GM15510 (cell line): ENCODE measurements at regions not wholly inside any gene's neighbourhood (a gene's known extent, or its start where the extent isn't known, plus 50 kb on each side); places are given as distances from the start of the nearest gene placed in this dataset.

Experiments used
- POLR2A ChIP-seq: IDR thresholded peaks from 3 replicates; pipeline ENCODE4 v1.6.1; 2011; ENCODE audit warnings: borderline replicate concordance; ENCODE audit not compliant: insufficient read length; ENCODE audit errors: extremely low read depth

- no peak for TF ChIP-seq POLR2A
Measured at GRCh38 chr9:129280236-129280622, 102.2 kb upstream of the IER5L start.

- no peak for TF ChIP-seq POLR2A
Measured at GRCh38 chr9:129278391-129279237, 100.6 kb upstream of the IER5L start.

- no peak for TF ChIP-seq POLR2A
Measured at GRCh38 chr9:129276486-129277230, 98.6 kb upstream of the IER5L start.

GRCh38 chr9:129275626-129276247 is 97.7 kb upstream of the IER5L start:
- no peak for TF ChIP-seq POLR2A

- no peak for TF ChIP-seq POLR2A
Measured at GRCh38 chr9:129273941-129274684, 96.1 kb upstream of the IER5L start.

GRCh38 chr9:129273136-129273895 is 95.3 kb upstream of the IER5L start:
- TF ChIP-seq POLR2A = no peak

- no peak for TF ChIP-seq POLR2A
Measured at GRCh38 chr9:129272348-129273025, 94.4 kb upstream of the IER5L start.

- TF ChIP-seq POLR2A = no peak
Measured at GRCh38 chr9:129270903-129271431, 92.9 kb upstream of the IER5L start.

GRCh38 chr9:129270205-129270604 is 92.1 kb upstream of the IER5L start:
- TF ChIP-seq POLR2A = no peak

- TF ChIP-seq POLR2A = no peak
Measured at GRCh38 chr9:129267141-129267540, 89.1 kb upstream of the IER5L start.

- TF ChIP-seq POLR2A = no peak
Measured at GRCh38 chr9:129266536-129266935, 88.5 kb upstream of the IER5L start.

- TF ChIP-seq POLR2A = no peak
Measured at GRCh38 chr9:129264388-129264787, 86.3 kb upstream of the IER5L start.

GRCh38 chr9:129263836-129264235 is 85.8 kb upstream of the IER5L start:
- TF ChIP-seq POLR2A = no peak

GRCh38 chr9:129262261-129262660 is 84.2 kb upstream of the IER5L start:
- TF ChIP-seq POLR2A = no peak

GRCh38 chr9:129259375-129259774 is 81.3 kb upstream of the IER5L start:
- TF ChIP-seq POLR2A = no peak
